ENCODE measurements at regions not wholly inside any gene's neighbourhood (a gene's known extent, or its start where the extent isn't known, plus 50 kb on each side); places are given as distances from the start of the nearest gene placed in this dataset.

- no peak for TF ChIP-seq CTCF (IDR thresholded peaks at IDR 0.05 in 4 of 5, conservative IDR thresholded peaks at IDR 0.05 in 1 of 5)
- no peak for TF ChIP-seq POLR2A (IDR thresholded peaks at IDR 0.05)
Measured at GRCh38 chr10:113971349-113971973, 72.2 kb upstream of the ADRB1 start.

Measured in gastrocnemius medialis (tissue), 4 donors.